ENCODE measurements at regions not wholly inside any gene's neighbourhood (a gene's known extent, or its start where the extent isn't known, plus 50 kb on each side); places are given as distances from the start of the nearest gene placed in this dataset.

DNA sequence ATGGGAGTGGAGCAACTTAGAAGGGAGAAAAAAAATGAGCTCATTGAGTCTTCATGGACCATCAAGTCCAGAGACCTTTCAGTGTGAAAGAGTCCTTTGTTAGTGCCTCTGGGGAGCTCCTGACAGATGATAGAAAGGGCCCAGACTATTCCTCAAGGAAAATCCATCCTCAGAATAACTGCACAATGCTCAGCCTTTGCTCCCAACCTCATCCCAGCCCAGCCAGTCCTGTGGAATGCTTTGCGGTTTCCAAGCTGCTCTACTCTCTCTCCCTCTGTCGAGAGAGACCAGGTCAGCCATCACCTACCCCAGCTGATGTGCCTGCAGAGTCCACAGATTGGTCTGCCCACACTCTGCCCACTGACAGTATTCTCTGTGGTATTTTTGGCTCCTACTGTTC lies 406.2 kb downstream of the MFSD1 start:
- Histone ChIP-seq H3K4me3 (ENCODE audit: low read length) (no peak overlapping the region), H3K4me2 (ENCODE audit: low read depth, low read length) (no peak overlapping the region), H2AFZ (ENCODE audit: low read length) (no peak overlapping the region), H3K4me1 (ENCODE audit: low read length) (no peaks in the 10 kb centered on the region), H3K36me3 (replicated peaks; ENCODE audit: insufficient read depth, low read length) (no peaks in the 10 kb centered on the region), H3K27me3 (replicated peaks; ENCODE audit: insufficient read depth, low read length) (no peaks in the 10 kb centered on the region), H3K9me3 (replicated peaks; ENCODE audit: insufficient read depth, low read length) (no peaks in the 10 kb centered on the region), H3K27ac (ENCODE audit: low read length) (no peak overlapping the region), H3F3A (ENCODE audit: insufficient read depth, low read length) (no peaks in the 10 kb centered on the region), H3K9ac (ENCODE audit: low read length) (no peak overlapping the region), H3K79me2 (ENCODE audit: low read length) (no peaks in the 10 kb centered on the region), H3K9me2 (replicated peaks; ENCODE audit: insufficient read depth, low read length) (no peaks in the 10 kb centered on the region), H4K20me1 (ENCODE audit: insufficient read depth, low read length) (no peaks in the 10 kb centered on the region)
- no peak for DNase-seq
- TF ChIP-seq EZH2phosphoT487 (IDR thresholded peaks at IDR 0.05; ENCODE audit: low read length) (no peak), EZH2 (optimal IDR thresholded peaks at IDR 0.05; ENCODE audit: low read depth, low read length) (no peak)
- TF ChIP-seq, protein P1, sequence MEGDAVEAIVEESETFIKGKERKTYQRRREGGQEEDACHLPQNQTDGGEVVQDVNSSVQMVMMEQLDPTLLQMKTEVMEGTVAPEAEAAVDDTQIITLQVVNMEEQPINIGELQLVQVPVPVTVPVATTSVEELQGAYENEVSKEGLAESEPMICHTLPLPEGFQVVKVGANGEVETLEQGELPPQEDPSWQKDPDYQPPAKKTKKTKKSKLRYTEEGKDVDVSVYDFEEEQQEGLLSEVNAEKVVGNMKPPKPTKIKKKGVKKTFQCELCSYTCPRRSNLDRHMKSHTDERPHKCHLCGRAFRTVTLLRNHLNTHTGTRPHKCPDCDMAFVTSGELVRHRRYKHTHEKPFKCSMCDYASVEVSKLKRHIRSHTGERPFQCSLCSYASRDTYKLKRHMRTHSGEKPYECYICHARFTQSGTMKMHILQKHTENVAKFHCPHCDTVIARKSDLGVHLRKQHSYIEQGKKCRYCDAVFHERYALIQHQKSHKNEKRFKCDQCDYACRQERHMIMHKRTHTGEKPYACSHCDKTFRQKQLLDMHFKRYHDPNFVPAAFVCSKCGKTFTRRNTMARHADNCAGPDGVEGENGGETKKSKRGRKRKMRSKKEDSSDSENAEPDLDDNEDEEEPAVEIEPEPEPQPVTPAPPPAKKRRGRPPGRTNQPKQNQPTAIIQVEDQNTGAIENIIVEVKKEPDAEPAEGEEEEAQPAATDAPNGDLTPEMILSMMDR (IDR thresholded peaks at IDR 0.05; ENCODE audit: low read length), result no peak

DNA sequence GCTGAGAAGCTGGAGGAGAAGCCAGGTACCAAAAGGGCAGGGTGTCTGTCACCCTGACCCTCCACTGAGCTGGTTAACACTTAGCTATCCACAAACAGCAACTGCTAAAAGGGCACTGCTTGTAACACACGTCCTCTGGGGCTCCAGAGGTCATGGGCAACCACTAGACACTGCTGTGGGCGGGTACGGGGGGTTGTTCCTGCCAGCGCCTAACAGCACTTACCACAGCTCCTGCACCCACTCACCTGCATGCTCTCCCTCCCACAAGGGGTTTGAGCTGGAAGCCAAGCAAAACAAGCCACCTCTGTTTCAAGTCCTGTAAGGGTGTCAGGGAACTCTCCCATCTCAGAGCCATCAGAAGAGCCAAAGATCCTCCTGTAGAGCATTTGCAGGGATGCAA lies 407.6 kb downstream of the MFSD1 start:
- Histone ChIP-seq H3K4me1 (ENCODE audit: low read length) (no peaks in the 10 kb centered on the region), H3K9me3 (replicated peaks; ENCODE audit: insufficient read depth, low read length) (no peaks in the 10 kb centered on the region), H2AFZ (ENCODE audit: low read length) (no peak overlapping the region), H3K9me2 (replicated peaks; ENCODE audit: insufficient read depth, low read length) (no peaks in the 10 kb centered on the region), H3K4me3 (ENCODE audit: low read length) (no peak overlapping the region), H3K4me2 (ENCODE audit: low read depth, low read length) (no peak overlapping the region), H3K36me3 (replicated peaks; ENCODE audit: insufficient read depth, low read length) (no peaks in the 10 kb centered on the region), H3K27ac (ENCODE audit: low read length) (no peak overlapping the region), H3F3A (ENCODE audit: insufficient read depth, low read length) (no peaks in the 10 kb centered on the region), H3K9ac (ENCODE audit: low read length) (no peak overlapping the region), H3K27me3 (replicated peaks; ENCODE audit: insufficient read depth, low read length) (no peaks in the 10 kb centered on the region), H3K79me2 (ENCODE audit: low read length) (no peaks in the 10 kb centered on the region), H4K20me1 (ENCODE audit: insufficient read depth, low read length) (no peaks in the 10 kb centered on the region)
- TF ChIP-seq EZH2phosphoT487 (IDR thresholded peaks at IDR 0.05; ENCODE audit: low read length) (no peak), EZH2 (optimal IDR thresholded peaks at IDR 0.05; ENCODE audit: low read depth, low read length) (no peak)
- TF ChIP-seq, protein P1 (IDR thresholded peaks at IDR 0.05; ENCODE audit: low read length), result no peak
- no peak for DNase-seq

DNA sequence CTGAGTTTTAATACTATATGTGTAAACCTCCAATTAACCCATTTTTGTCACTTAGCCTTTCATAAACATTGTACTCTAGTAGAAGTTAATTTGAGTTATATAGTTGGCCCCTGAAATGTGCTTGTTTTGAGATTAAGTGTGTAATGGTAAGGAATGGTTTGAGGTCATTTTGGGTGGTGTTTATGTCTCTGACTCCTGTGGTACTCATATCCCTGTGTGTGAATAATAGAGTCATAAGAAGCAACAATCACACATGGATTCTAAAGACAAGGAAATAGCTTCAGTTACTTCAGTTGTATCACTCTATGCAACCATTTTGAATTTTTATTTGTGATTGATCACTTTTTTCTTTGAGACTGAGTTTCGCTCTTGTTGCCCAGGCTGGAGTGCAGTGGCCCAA lies 408.5 kb downstream of the MFSD1 start:
- H4K20me1 ChIP-seq (ENCODE audit: insufficient read depth, low read length), result no peaks in the 10 kb centered on the region
- no peaks in the 10 kb centered on the region for H3K36me3 ChIP-seq (replicated peaks; ENCODE audit: insufficient read depth, low read length)
- H3F3A ChIP-seq (ENCODE audit: insufficient read depth, low read length), result no peaks in the 10 kb centered on the region
- no peak overlapping the region for H3K4me3 ChIP-seq (ENCODE audit: low read length)
- no peaks in the 10 kb centered on the region for H3K9me2 ChIP-seq (replicated peaks; ENCODE audit: insufficient read depth, low read length)
- no peaks in the 10 kb centered on the region for H3K9me3 ChIP-seq (replicated peaks; ENCODE audit: insufficient read depth, low read length)
- no peak overlapping the region for H2AFZ ChIP-seq (ENCODE audit: low read length)
- H3K4me2 ChIP-seq (ENCODE audit: low read depth, low read length), result no peak overlapping the region
- H3K79me2 ChIP-seq (ENCODE audit: low read length), result no peaks in the 10 kb centered on the region
- no peaks in the 10 kb centered on the region for H3K27me3 ChIP-seq (replicated peaks; ENCODE audit: insufficient read depth, low read length)
- TF ChIP-seq EZH2 (optimal IDR thresholded peaks at IDR 0.05; ENCODE audit: low read depth, low read length), result no peak
- TF ChIP-seq EZH2phosphoT487 (IDR thresholded peaks at IDR 0.05; ENCODE audit: low read length), result no peak
- TF ChIP-seq, protein P1 (IDR thresholded peaks at IDR 0.05; ENCODE audit: low read length), result no peak
- no peak overlapping the region for H3K27ac ChIP-seq (ENCODE audit: low read length)
- H3K9ac ChIP-seq (ENCODE audit: low read length), result no peak overlapping the region
- H3K4me1 ChIP-seq (ENCODE audit: low read length), result no peaks in the 10 kb centered on the region
- no peak for DNase-seq

Data from MM.1S (cell line).